NCI-H1436 (cell line): ENCODE measurements at regions not wholly inside any gene's neighbourhood (a gene's known extent, or its start where the extent isn't known, plus 50 kb on each side); places are given as distances from the start of the nearest gene placed in this dataset.

ENCODE experiments used
- DNase-seq: peaks from one replicate; lab custom pipeline; 2025; lab: John Stamatoyannopoulos, UW

- DNase-seq, result no peak
These were observed 1707.2 kb upstream of the ACO1 start for GRCh38 chr9:30677221-30677620.

- DNase-seq, result no peak
These were observed 1695.6 kb upstream of the ACO1 start for GRCh38 chr9:30688801-30689200.

GRCh38 chr9:30697958-30698357 is 1686.5 kb upstream of the ACO1 start:
- no peak for DNase-seq

- no peak for DNase-seq
These were observed 1672.9 kb upstream of the ACO1 start for GRCh38 chr9:30711591-30711990.

GRCh38 chr9:30713243-30713642 is 1671.2 kb upstream of the ACO1 start:
- DNase-seq, result no peak

- DNase-seq, result no peak
These were observed 1670.1 kb upstream of the ACO1 start for GRCh38 chr9:30714389-30714788.

GRCh38 chr9:30718483-30718882 is 1666.0 kb upstream of the ACO1 start:
- DNase-seq, result no peak

GRCh38 chr9:30722065-30722464 is 1662.4 kb upstream of the ACO1 start:
- no peak for DNase-seq

GRCh38 chr9:30723656-30724055 is 1660.8 kb upstream of the ACO1 start:
- DNase-seq, result no peak

- DNase-seq, result peak; percentile 18
These were observed 1652.4 kb upstream of the ACO1 start for GRCh38 chr9:30732060-30732459.

GRCh38 chr9:30744871-30745270 is 1639.6 kb upstream of the ACO1 start:
- DNase-seq, result no peak

- DNase-seq, result no peak
These were observed 1637.9 kb upstream of the ACO1 start for GRCh38 chr9:30746589-30746988.

- DNase-seq, result no peak
These were observed 1626.7 kb upstream of the ACO1 start for GRCh38 chr9:30757723-30758122.

- no peak for DNase-seq
These were observed 1625.6 kb upstream of the ACO1 start for GRCh38 chr9:30758726-30759446.

GRCh38 chr9:30765318-30765717 is 1619.1 kb upstream of the ACO1 start:
- DNase-seq, result no peak

GRCh38 chr9:30771163-30771708 is 1613.2 kb upstream of the ACO1 start:
- DNase-seq, result no peak

- no peak for DNase-seq
These were observed 1612.7 kb upstream of the ACO1 start for GRCh38 chr9:30771760-30772159.

- DNase-seq, result no peak
These were observed 1611.0 kb upstream of the ACO1 start for GRCh38 chr9:30773427-30773826.

- no peak for DNase-seq
These were observed 1610.1 kb upstream of the ACO1 start for GRCh38 chr9:30774326-30774725.

- no peak for DNase-seq
These were observed 1609.2 kb upstream of the ACO1 start for GRCh38 chr9:30775236-30775635.

- DNase-seq, result peak; percentile 14
These were observed 1587.7 kb upstream of the ACO1 start for GRCh38 chr9:30796764-30797163.

GRCh38 chr9:30799527-30800101 is 1584.8 kb upstream of the ACO1 start:
- DNase-seq, result no peak

GRCh38 chr9:30800421-30800820 is 1584.0 kb upstream of the ACO1 start:
- DNase-seq, result no peak

GRCh38 chr9:30812821-30813220 is 1571.6 kb upstream of the ACO1 start:
- DNase-seq, result no peak
